Peyer's patch (tissue), 4 donors: ENCODE measurements at regions not wholly inside any gene's neighbourhood (a gene's known extent, or its start where the extent isn't known, plus 50 kb on each side); places are given as distances from the start of the nearest gene placed in this dataset.

Source experiments
- DNase-seq, 3 donors: peaks; one replicate each; pipeline ENCODE4 v3.0.0-alpha.2; 2017 to 2019
- H3K27ac ChIP-seq, 4 donors: fragments of 200-600 bp; sonication (generic); one replicate each; pipeline ENCODE4 v1.5.1; 2016 to 2019
- H3K27me3 ChIP-seq, 2 donors: fragments of 200-600 bp; sonication (generic); one replicate each; pipeline ENCODE4 v1.5.1; 2019
- H3K36me3 ChIP-seq, 3 donors: fragments of 200-600 bp; sonication (generic); one replicate each; pipeline ENCODE4 v1.5.1; 2016 to 2019
- H3K4me1 ChIP-seq, 4 donors: fragments of 200-600 bp; sonication (generic); one replicate each; pipeline ENCODE4 v1.5.1; 2016 to 2019
- H3K4me3 ChIP-seq, 4 donors: fragments of 200-600 bp; sonication (generic); 1 replicate in 3 of 4; 2 replicates in 1 of 4; pipeline ENCODE4 v1.5.1; 2016 to 2019; ENCODE audit warnings: mild to moderate bottlenecking in 1 of 4
- H3K9me3 ChIP-seq, 4 donors: fragments of 200-600 bp; sonication (generic); one replicate each; pipeline ENCODE4 v1.5.1; 2016 to 2019; ENCODE audit warnings: mild to moderate bottlenecking in 1 of 4
- POLR2A ChIP-seq, 2 donors: fragments of 450-650 bp; IDR thresholded peaks; one replicate each; pipeline ENCODE4 v1.5.1; 2017; ENCODE audit warnings: antibody characterized with exemption in 2 of 2, mild to moderate bottlenecking in 2 of 2, moderate library complexity in 2 of 2
- TF ChIP-seq, protein P1 (sequence below), 6 experiments: fragments of 450-650 bp in 4 of 6; fragments of 200-600 bp in 2 of 6; sonication (generic) in 1 of 6; IDR thresholded peaks; one replicate each; pipeline ENCODE4 v1.5.1; 2017 to 2019; ENCODE audit warnings: antibody characterized with exemption in 6 of 6, mild to moderate bottlenecking in 3 of 6, moderate library complexity in 1 of 6

DNA sequence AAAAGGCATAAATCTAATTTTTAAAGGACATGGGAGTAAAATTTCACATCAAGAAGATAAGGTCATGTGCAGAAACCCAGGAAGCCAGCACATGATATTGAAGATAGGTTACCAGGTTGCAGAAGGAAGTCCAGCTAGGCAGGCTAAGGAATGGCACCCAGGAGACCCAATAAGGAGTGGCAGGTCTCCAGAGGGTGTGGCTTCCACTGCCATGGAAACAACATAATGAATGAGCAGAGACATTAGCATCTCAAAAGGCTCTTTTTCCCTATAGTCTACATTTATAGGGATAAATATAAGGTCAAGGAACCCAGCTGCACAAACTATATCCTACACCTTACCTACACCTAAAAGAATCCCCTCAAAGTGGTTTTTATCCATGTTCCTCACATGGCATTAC lies 275.9 kb downstream of the RPS29 start:
- no peaks in the 10 kb centered on the region for H3K4me1 ChIP-seq
- H3K4me3 ChIP-seq: no peak overlapping the region
- H3K9me3 ChIP-seq: no peaks in the 10 kb centered on the region
- TF ChIP-seq, protein P1, sequence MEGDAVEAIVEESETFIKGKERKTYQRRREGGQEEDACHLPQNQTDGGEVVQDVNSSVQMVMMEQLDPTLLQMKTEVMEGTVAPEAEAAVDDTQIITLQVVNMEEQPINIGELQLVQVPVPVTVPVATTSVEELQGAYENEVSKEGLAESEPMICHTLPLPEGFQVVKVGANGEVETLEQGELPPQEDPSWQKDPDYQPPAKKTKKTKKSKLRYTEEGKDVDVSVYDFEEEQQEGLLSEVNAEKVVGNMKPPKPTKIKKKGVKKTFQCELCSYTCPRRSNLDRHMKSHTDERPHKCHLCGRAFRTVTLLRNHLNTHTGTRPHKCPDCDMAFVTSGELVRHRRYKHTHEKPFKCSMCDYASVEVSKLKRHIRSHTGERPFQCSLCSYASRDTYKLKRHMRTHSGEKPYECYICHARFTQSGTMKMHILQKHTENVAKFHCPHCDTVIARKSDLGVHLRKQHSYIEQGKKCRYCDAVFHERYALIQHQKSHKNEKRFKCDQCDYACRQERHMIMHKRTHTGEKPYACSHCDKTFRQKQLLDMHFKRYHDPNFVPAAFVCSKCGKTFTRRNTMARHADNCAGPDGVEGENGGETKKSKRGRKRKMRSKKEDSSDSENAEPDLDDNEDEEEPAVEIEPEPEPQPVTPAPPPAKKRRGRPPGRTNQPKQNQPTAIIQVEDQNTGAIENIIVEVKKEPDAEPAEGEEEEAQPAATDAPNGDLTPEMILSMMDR (IDR thresholded peaks at IDR 0.05): no peak
- no peak for TF ChIP-seq POLR2A (IDR thresholded peaks at IDR 0.05)
- H3K27ac ChIP-seq: no peak overlapping the region
- no peaks in the 10 kb centered on the region for H3K27me3 ChIP-seq
- no peak for DNase-seq
- no peaks in the 10 kb centered on the region for H3K36me3 ChIP-seq

DNA sequence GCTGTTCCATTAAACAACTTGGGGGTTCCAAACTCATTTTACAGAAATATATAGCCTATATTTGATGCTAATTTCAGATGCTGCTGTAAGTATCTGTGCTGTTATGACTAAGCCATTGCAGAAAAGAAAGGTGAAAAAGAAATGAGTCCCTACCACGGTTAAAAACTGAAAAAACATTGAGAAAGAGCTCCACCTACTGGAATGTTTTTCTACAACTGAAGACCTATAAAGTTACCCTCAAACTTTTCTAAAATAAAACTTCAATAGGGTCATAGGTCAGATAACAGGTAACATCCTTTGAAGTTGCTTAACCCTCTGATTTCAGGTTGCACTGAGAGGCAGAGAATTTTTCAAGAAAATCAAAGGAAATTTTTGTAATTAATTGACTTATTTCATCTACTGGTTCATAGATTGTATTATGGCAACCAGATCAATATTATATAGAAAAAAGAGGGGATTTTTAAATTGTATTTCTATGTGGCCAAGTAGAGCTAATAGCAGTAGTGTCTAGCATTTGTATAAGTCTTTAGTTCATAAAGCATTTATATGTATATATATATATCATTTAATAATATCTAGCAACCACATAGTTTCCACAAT lies 279.9 kb downstream of the RPS29 start:
- no peaks in the 10 kb centered on the region for H3K36me3 ChIP-seq
- no peaks in the 10 kb centered on the region for H3K4me1 ChIP-seq

DNA sequence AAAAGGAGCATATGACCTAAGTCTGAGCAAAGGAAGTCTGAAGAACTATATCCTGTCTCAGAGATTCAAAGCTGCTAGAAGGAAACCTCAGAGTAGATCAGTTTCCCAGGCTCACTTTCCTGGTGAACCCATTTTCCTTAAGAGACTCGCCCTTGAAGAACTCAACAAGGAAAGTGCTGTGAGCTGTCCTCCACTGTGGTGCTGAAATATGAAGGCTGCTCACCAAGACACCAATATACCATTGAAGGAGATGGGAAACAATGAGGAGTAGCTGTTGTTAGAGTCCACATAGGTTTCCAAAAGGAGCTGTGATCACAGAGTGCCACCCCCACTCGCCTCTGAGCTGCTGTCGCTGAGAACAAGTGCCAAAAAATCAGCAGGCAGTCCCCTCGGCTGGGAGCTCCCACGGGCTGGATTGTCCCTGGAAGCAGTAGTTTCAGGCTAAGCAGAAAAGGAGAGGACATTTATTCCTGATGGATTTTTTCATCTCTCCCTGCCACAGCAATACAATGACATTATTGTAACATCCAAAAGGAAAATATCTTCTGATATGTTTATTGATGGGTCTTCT lies 282.1 kb downstream of the RPS29 start:
- TF ChIP-seq POLR2A (IDR thresholded peaks at IDR 0.05): no peak
- TF ChIP-seq, protein P1 (IDR thresholded peaks at IDR 0.05): no peak
- no peak overlapping the region for H3K4me3 ChIP-seq
- no peaks in the 10 kb centered on the region for H3K4me1 ChIP-seq
- H3K9me3 ChIP-seq: no peaks in the 10 kb centered on the region
- H3K27ac ChIP-seq: no peak overlapping the region
- H3K27me3 ChIP-seq: no peaks in the 10 kb centered on the region
- H3K36me3 ChIP-seq: no peaks in the 10 kb centered on the region
- DNase-seq: no peak

More for the DNA sequence above, 279.9 kb downstream of the RPS29 start:
- TF ChIP-seq, protein P1 (IDR thresholded peaks at IDR 0.05): peak in 4 of 6 experiments; percentile 17 to 28 (median 25)
- TF ChIP-seq POLR2A (IDR thresholded peaks at IDR 0.05): no peak
- DNase-seq: no peak
- no peak overlapping the region for H3K27ac ChIP-seq
- H3K4me3 ChIP-seq: no peak overlapping the region
- no peaks in the 10 kb centered on the region for H3K27me3 ChIP-seq
- H3K9me3 ChIP-seq: no peaks in the 10 kb centered on the region

DNA sequence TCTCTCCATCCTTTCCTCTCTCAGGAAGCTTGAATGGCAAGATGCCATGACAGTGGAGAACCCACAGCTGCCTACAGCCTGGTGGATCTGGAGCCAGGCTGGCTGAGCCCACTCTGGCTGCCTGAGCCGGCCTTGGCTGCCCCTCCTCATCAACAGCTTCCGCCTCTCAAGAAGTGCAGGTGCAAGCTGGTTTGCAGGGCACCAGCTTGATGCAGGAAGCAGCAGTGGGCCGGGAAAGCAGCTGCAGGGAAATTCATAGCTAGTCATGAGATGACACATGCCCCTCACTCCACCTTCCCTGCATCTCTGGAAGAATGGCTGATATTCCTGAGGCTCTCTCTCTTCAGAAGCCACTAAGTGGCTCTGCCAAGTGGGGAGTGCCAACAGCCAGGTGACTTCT lies 289.1 kb downstream of the RPS29 start:
- no peak overlapping the region for H3K27ac ChIP-seq
- TF ChIP-seq, protein P1 (IDR thresholded peaks at IDR 0.05): no peak
- TF ChIP-seq POLR2A (IDR thresholded peaks at IDR 0.05): no peak
- no peak for DNase-seq
- no peaks in the 10 kb centered on the region for H3K27me3 ChIP-seq
- no peak overlapping the region for H3K4me3 ChIP-seq
- no peaks in the 10 kb centered on the region for H3K9me3 ChIP-seq
- no peaks in the 10 kb centered on the region for H3K4me1 ChIP-seq
- H3K36me3 ChIP-seq: no peaks in the 10 kb centered on the region

DNA sequence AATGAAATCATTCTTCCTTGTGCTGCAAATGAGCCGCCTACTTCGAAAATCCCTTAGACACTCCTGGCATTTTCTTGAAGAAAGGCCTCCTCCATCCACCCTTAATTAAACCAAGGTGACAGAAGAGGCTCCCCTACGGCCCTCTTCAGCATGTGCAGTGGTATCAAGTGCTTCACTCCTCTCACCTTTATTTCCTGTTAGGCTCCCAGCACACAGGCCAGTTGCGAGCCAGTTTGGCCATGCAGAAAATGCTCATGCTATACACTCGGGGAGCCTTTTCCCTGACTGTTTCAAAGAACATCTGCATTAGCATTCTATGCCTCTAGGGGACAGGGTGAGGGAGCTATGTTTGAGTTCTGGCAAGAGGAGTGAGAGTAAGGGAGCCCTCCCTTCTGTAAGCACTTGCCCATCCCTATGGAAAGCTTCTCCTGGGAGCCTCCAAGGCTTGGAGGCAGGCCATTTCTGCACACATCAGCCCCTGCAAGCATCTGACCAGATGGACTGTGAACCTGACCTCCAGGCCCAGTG lies 291.5 kb downstream of the RPS29 start:
- no peaks in the 10 kb centered on the region for H3K27me3 ChIP-seq
- DNase-seq: no peak

More for the DNA sequence above, 291.5 kb downstream of the RPS29 start:
- Histone ChIP-seq H3K4me3 (no peak overlapping the region), H3K9me3 (no peaks in the 10 kb centered on the region), H3K4me1 (no peaks in the 10 kb centered on the region), H3K36me3 (no peaks in the 10 kb centered on the region), H3K27ac (no peak overlapping the region)
- no peak for TF ChIP-seq POLR2A (IDR thresholded peaks at IDR 0.05)
- TF ChIP-seq, protein P1 (IDR thresholded peaks at IDR 0.05): no peak
